ENCODE measurements at regions not wholly inside any gene's neighbourhood (a gene's known extent, or its start where the extent isn't known, plus 50 kb on each side); places are given as distances from the start of the nearest gene placed in this dataset.
"Not testable (repeated sequence)": the region's sequence is repeated elsewhere in the genome, so short reads cannot be mapped to it uniquely, and the experiment has no call there.

DNA sequence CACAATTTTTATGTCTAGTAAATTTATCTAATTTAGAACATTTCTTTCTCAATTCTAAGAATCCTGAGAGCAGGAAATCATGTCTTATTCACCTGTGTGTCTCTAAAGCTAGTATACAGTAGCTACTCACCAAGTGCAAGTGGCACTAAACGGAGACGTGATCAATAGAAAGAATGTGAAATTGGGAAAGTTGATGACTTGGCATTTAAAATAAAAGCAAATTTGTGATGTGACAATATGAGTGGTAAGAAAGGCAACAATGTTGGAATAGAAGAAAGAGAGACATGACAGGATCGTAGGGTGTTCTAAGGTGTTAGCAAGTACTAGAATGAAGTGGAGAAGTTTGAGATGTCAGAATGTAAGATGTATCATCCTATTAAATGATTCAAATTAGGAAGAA, 725.9 kb downstream of the BCKDHB start:
- DNase-seq, result no peak
- TF ChIP-seq GATA1 (IDR thresholded peaks at IDR 0.05; ENCODE audit: low read depth, low read length), result no peak
- TF ChIP-seq POLR2A (IDR thresholded peaks at IDR 0.05; ENCODE audit: low read length), result no peak

DNA sequence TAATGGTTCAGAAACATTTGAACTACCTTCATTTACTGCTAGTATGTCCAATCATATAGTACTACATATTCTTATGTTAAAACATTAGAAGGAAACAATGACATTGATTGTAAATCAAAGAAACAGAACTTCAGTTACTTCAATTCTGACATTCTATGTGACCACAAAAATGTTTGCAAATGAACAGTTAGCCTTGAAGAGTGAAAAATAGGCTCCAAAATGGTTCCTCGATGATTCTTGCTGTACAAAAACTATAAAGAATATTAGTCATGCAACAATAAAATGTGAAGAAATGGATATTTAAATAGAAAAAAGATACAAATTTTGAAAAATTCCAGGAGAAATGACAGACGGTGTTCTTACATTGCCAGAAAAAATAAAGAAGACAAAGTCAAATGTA, 686.9 kb downstream of the BCKDHB start:
- TF ChIP-seq GATA1 (IDR thresholded peaks at IDR 0.05; ENCODE audit: low read depth, low read length) (no peak), POLR2A (IDR thresholded peaks at IDR 0.05; ENCODE audit: low read length) (no peak)

DNA sequence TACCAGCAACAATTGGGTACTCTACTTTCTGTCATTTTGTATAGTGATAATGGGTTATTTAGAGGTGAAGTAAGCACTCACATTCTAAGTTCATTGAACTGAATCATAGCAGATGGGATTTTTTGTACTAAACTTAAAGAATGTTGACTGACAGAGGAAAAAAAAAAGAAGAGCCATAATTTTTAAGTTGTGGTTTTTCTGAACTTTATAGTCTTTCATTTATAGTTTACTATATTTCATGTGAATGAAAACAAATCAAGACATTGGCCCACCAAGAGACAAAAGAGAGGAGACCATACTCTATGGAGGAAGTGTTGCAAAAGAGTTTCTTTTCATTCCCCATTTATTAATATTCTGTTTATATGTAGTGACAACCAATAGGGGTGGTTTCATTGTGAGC, 685.7 kb downstream of the BCKDHB start:
- no peak for DNase-seq
- TF ChIP-seq GATA1 (IDR thresholded peaks at IDR 0.05; ENCODE audit: low read depth, low read length) (no peak), POLR2A (IDR thresholded peaks at IDR 0.05; ENCODE audit: low read length) (no peak)

More for the DNA sequence above, 686.9 kb downstream of the BCKDHB start:
- DNase-seq, result no peak

DNA sequence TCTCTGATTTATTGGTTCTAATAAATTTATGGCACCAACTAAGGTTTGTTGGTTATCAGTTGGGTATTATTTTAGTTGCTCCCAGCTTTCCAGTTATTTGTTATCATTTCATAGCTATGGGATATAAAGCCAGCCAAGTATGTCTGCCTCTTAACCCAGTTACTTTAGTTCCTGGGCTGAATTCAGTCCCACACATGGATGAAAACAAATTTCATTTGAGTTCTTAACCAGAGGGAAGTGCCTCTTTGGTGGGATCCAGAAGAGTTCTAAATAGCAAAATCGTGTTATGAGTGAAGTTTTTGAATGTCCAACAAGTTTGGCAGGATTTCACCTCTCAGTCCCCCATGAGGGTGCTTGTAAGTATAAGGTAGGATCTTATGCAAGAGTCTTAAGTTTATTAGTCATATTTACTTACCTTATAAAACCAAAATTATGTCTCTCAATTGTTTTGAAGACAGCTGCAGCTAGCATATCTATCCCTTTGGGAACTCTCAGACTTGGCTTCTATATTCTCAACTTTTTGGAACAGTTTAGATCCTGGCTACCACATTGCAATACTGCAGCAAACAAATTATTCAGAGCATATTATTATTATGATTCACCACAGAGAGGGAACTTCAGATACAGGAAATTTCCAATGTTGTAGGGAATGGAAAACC, 683.6 kb downstream of the BCKDHB start:
- no peak for DNase-seq
- TF ChIP-seq POLR2A (IDR thresholded peaks at IDR 0.05; ENCODE audit: low read length) (no peak), GATA1 (IDR thresholded peaks at IDR 0.05; ENCODE audit: low read depth, low read length) (no peak)

DNA sequence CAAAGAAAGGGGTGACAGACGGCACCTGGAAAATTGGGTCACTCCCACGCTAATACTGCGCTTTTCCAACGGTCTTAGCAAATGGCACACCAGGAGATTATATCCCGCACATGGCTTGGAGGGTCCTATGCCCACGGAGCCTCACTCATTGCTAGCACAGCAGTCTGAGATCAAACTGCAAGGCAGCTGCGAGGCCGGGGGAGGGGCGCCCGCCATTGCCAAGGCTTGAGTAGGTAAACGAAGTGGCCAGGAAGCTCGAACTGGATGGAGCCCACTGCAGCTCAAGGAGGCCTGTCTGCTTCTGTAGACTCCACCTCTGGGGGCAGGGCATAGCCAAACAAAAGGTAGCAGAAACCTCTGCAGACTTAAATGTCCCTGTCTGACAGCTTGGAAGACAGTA, 676.8 kb downstream of the BCKDHB start:
- DNase-seq, result not testable (repeated sequence)

DNA sequence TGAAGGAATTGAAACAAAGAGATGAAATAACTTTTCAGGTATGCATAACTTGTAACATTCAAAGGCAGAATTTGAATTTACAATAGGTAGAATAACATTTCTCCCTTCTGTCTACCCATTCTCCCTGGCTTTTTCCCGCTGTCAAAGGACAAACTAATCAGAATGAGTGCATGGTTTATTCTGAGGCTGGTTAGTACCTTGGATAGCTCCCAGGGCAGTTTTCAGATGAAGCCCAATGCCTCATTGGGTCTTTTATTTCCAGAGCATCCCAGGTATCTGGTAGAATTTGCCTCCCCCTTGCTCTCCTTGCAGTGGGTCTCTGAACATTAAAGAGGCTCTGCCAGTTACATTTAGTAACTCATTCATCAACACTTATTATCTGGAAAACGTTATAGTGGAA, 665.5 kb downstream of the BCKDHB start:
- no peak for DNase-seq
- no peak for TF ChIP-seq POLR2A (IDR thresholded peaks at IDR 0.05; ENCODE audit: low read length)
- TF ChIP-seq GATA1 (IDR thresholded peaks at IDR 0.05; ENCODE audit: low read depth, low read length), result no peak

DNA sequence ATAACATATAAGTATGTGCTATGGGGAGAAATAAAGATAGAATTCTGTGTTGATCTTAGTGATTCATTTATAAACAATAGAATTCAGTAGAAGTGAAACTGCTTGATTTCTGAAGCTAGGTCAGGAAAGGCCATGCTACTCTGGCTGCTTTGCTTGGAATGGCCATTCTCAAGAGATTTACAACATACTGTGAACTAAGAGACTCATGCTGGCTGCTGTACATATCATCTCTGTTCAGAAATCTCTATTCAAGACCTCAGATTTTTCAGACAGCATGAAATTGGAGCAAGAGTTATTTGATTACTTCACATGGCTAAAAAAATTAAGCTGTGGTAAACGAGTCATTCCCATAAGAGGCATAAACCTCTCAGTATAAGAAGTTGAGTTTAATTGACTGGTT, 662.6 kb downstream of the BCKDHB start:
- DNase-seq, result no peak
- no peak for TF ChIP-seq GATA1 (IDR thresholded peaks at IDR 0.05; ENCODE audit: low read depth, low read length)
- TF ChIP-seq POLR2A (IDR thresholded peaks at IDR 0.05; ENCODE audit: low read length), result no peak

DNA sequence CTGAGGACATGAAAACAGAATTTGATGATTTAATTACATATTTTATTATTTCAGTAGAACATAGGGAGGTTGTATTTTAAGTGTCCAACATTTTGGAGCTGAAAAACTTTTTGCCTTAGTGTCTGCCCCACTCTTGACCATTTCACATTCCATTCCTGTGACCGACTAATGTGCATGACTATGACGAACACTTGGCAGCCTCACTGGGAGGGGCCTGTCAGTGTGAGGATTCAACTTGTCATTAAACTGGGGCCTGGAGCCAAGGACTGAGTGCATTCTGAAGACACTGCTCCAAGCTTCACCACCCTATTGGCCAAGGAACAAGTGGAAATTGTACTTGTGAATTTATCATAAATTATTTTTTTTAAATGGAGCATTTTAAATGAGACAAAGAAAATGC, 661.3 kb downstream of the BCKDHB start:
- no peak for DNase-seq
- TF ChIP-seq GATA1 (IDR thresholded peaks at IDR 0.05; ENCODE audit: low read depth, low read length) (no peak), POLR2A (IDR thresholded peaks at IDR 0.05; ENCODE audit: low read length) (no peak)

DNA sequence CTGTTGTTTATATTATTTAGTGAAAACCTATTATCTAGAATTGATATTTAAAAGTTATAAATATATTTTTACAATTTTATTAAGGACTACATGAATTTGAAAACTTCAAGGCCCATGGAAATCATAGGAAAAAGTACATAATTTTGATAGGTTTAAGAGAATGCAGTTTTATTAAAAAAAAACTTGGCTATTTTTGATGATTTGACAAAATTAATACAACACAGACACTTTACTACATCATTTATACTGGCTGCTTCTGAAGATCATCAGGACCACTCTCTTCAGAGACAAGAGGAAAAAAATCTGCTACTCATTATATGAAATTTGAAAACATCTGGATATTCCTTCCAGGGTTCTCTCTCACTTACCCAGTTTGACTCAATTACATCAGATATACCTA, 637.7 kb downstream of the BCKDHB start:
- TF ChIP-seq GATA1 (IDR thresholded peaks at IDR 0.05; ENCODE audit: low read depth, low read length) (no peak), POLR2A (IDR thresholded peaks at IDR 0.05; ENCODE audit: low read length) (no peak)
- DNase-seq, result no peak

DNA sequence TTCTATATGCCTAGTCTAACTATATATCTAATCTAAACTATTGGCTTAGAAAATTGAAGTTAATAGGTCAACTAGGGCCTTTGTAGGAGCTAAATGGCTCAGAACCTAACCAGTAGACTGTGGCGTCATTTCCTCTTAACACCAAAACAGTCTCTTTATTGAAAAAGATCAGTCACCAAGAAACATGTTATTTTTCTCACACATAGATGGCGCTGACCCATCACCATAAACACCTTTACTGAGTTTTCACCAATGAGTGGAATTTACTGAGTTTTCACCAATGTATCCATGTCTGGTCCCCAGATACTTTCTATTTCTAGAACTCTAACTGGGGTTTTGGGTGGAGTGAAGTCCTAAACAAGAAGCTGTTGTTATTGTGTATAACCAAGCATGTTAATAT, 636.0 kb downstream of the BCKDHB start:
- DNase-seq, result peak; percentile 1 to 14
- TF ChIP-seq GATA1 (IDR thresholded peaks at IDR 0.05; ENCODE audit: low read depth, low read length), result no peak
- no peak for TF ChIP-seq POLR2A (IDR thresholded peaks at IDR 0.05; ENCODE audit: low read length)

DNA sequence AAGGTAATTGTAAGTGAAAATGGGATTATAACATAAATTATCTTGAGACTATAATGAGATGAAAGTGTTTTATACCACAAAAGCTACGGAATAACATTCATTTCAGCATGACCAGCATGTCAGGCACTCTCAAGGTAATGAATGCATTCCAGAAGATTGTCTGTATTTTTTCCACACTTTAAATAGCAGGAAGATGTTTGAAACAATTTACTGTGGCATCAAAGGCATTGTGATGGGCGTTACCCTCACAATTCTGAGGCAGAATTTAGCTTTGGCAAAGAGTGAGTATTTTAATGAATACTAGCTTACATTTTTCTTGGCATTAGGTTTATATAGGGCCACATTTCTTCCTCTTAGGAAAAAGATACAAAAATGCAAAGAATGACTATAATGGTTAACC, 627.2 kb downstream of the BCKDHB start:
- TF ChIP-seq POLR2A (IDR thresholded peaks at IDR 0.05; ENCODE audit: low read length) (no peak), GATA1 (IDR thresholded peaks at IDR 0.05; ENCODE audit: low read depth, low read length) (no peak)
- DNase-seq, result no peak

DNA sequence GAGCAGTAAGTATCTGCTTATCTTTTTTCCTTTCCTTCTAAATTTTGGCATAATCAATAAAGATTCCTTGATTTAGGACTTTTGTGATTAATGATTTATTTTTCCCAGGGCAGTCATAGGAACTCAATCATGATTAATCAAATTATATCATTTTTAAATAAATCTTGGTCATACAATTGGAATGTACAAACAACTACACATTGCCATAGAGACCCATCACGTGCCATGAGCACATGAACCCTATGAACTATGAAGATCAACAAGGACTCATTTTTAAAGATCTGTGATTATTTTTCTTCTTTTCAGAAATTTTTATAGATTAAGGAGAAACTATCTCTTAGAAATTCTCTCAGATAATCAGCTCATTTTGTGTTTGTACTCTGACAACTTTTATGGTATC, 622.4 kb downstream of the BCKDHB start:
- no peak for DNase-seq

DNA sequence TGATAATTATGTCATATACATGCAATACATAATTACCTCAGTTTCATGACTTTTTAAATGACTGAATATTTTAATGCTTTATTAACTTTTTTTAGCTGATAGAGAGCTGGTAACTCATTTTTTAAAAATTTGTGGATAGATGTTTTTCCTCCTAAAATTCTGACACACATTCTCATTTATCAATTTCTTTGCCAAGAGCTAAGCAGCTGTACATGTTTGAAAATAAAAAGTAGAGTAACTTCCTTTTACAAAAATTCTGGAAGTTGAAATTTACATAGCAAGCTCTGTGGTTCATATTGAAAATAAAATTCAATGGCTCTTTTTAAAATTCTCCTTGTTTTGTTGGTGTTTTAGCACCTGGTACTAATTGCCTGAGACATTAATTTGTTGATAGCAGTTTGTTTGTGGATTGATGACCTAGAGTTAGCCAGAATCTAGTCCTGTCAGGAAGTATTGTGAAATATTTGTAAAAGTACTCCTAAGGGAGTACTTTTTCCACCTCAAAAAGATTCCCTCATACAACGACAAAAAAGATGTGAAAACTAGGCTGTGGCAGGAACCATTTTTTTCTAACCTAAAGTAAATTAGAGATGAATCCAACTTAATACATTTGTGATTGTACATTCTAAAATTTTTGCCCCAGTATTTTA, 621.8 kb downstream of the BCKDHB start:
- no peak for DNase-seq
- TF ChIP-seq GATA1 (IDR thresholded peaks at IDR 0.05; ENCODE audit: low read depth, low read length) (no peak), POLR2A (IDR thresholded peaks at IDR 0.05; ENCODE audit: low read length) (no peak)

More for the DNA sequence above, 622.4 kb downstream of the BCKDHB start:
- TF ChIP-seq GATA1 (IDR thresholded peaks at IDR 0.05; ENCODE audit: low read depth, low read length) (no peak), POLR2A (IDR thresholded peaks at IDR 0.05; ENCODE audit: low read length) (no peak)

DNA sequence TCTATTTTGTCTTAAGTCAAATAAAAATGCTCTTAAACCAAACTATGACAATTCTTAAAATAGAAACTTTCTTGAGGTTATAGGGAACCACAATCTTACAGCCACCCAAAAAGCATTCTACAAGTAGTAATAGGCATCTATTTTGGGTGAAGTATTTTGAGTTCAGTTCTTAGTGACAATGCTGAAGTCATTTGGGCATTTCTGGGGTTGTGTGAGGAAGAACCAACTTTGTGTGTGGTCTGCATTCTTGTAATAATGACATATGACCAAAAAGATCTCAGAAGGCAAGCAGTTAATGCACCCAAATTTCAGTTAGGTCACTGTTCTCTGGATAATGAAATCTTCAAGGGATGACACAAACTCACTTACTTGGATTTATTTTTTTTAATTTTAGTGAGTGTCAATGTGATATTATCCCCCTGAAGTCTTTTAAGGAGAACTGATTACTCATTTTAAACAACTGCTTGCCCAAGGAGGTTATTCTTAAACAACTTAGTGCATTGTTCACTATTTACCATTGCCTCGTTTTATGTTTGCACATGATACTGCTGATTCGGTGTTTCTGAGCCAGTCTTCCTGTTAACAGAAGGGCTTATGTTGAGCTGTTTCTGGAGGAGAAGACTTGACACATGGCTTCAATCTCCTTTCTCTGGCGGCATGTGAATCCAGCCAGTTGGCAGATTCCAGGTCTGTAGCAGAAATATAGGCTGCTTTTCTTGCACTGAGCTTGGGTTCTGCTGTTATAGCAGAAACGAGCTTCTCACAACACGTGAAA, 618.9 kb downstream of the BCKDHB start:
- TF ChIP-seq GATA1 (IDR thresholded peaks at IDR 0.05; ENCODE audit: low read depth, low read length) (no peak), POLR2A (IDR thresholded peaks at IDR 0.05; ENCODE audit: low read length) (no peak)
- DNase-seq, result no peak

DNA sequence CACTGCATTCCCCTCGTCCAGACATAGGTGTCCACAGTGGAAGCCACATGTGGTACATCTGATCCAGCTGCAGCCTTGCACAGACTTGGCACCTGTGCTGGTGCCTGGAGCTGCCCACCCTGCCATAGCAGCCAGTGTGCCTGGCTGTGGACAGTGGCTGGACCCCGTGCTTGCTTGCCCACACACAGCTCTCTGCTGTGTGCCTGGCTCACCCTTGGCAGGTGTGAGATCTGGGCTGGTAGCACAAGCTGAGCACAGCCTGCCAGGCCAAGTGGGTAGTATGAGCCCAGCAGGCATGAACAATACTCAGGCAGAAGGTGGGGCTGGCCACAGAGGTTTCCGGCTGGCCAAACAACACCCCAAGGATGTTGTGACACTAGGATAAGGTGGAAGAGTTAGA, 614.4 kb downstream of the BCKDHB start:
- no peak for TF ChIP-seq POLR2A (IDR thresholded peaks at IDR 0.05; ENCODE audit: low read length)
- TF ChIP-seq GATA1 (IDR thresholded peaks at IDR 0.05; ENCODE audit: low read depth, low read length), result no peak
- DNase-seq, result no peak

Data from erythroblast (primary cell).